ENCODE measurements at regions not wholly inside any gene's neighbourhood (a gene's known extent, or its start where the extent isn't known, plus 50 kb on each side); places are given as distances from the start of the nearest gene placed in this dataset.
"Not testable (repeated sequence)": the region's sequence is repeated elsewhere in the genome, so short reads cannot be mapped to it uniquely, and the experiment has no call there.

DNA sequence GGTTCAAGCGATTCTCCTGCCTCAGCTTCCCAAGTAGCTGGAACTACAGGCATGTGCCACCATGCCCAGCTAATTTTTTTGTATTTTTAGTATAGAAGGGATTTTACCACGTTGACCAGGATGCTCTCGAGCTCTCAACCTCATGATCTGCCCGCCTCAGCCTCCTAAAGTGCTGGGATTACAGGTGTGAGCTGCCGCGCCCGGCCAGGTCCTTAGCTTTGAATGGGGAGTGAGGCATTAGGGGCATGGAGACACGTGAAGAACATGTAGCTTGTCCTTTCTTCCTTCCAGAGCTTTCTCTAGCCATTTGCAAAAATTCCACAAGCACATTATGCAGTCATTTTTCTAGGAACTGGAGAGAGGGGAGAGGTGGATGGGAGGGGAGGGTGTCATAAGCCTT lies 167.8 kb downstream of the TM9SF2 start:
- not testable (repeated sequence) for TF ChIP-seq POLR2AphosphoS5 (IDR thresholded peaks at IDR 0.05; ENCODE audit: low read depth, low read length); POLR2A (IDR thresholded peaks at IDR 0.05; ENCODE audit: low read depth, low read length); TAF1 (IDR thresholded peaks at IDR 0.05; ENCODE audit: borderline replicate concordance, low read depth, low read length)

Measured in GM12892 (cell line).